Thyroid gland (tissue), 4 donors: ENCODE measurements at regions not wholly inside any gene's neighbourhood (a gene's known extent, or its start where the extent isn't known, plus 50 kb on each side); places are given as distances from the start of the nearest gene placed in this dataset.

Source experiments
- DNase-seq, 2 donors: peaks; one replicate each; pipeline ENCODE4 v3.0.0-alpha.2; 2019
- H3K27ac ChIP-seq, 3 donors: fragments of 200-600 bp; sonication (generic); 1 replicate in 2 of 3; 2 replicates in 1 of 3; pipeline ENCODE4 v1.5.1; 2016 to 2019; ENCODE audit warnings: mild to moderate bottlenecking in 1 of 3, moderate library complexity in 1 of 3
- H3K27me3 ChIP-seq: fragments of 200-600 bp; sonication (generic); one replicate; pipeline ENCODE4 v1.5.1; 2019
- H3K36me3 ChIP-seq, 2 donors: fragments of 200-600 bp; sonication (generic); one replicate each; pipeline ENCODE4 v1.5.1; 2016 to 2019
- H3K4me1 ChIP-seq, 2 donors: fragments of 200-600 bp; sonication (generic); one replicate each; pipeline ENCODE4 v1.5.1; 2017 to 2019
- H3K4me3 ChIP-seq, 3 donors: fragments of 200-600 bp; sonication (generic); replicated peaks in 1 of 3; 1 replicate in 2 of 3; 2 replicates in 1 of 3; pipeline ENCODE4 v1.5.1; 2016; ENCODE audit warnings: mild to moderate bottlenecking in 1 of 3
- H3K9me3 ChIP-seq: fragments of 200-600 bp; sonication (generic); one replicate; pipeline ENCODE4 v1.5.1; 2017
- CTCF ChIP-seq, 6 experiments: fragments of 200-600 bp in 3 of 6; fragments of 450-650 bp in 3 of 6; sonication (generic) in 3 of 6; IDR thresholded peaks; one replicate each; pipeline ENCODE4 v1.5.1; 2016 to 2019; ENCODE audit warnings: antibody characterized with exemption in 6 of 6, mild to moderate bottlenecking in 2 of 6, inconsistent platforms in 1 of 6, moderate library complexity in 1 of 6
- POLR2A ChIP-seq, 2 donors: fragments of 450-650 bp; IDR thresholded peaks; one replicate each; pipeline ENCODE4 v1.6.1; 2017; ENCODE audit warnings: antibody characterized with exemption in 2 of 2, mild to moderate bottlenecking in 2 of 2, moderate library complexity in 1 of 2
- WGBS, 2 donors: methylation state at CpG; one replicate each; pipeline ENCODE4 v1.1.5; 2017; 5-methylcytosine and 5-hydroxymethylcytosine counted together
- intact Hi-C: fragments of 100-400 bp; cut with DNase I; formaldehyde crosslinking; loops from one replicate; pipeline ENCODE4 v1.15.1; 2023

- no peak for DNase-seq
- 85 to 86% methylated on average over 3 of the region's 3 CpGs for WGBS, 2 donors
- intact Hi-C loops = no loop called here
Observed at GRCh38 chr6:145018027-145018426, 717.3 kb downstream of the EPM2A start.

GRCh38 chr6:145020114-145020513 is 715.2 kb downstream of the EPM2A start:
- Histone ChIP-seq H3K27ac (no peak overlapping the region), H3K36me3 (no peaks in the 10 kb centered on the region), H3K4me1 (no peaks in the 10 kb centered on the region), H3K27me3 (no peaks in the 10 kb centered on the region), H3K4me3 (no peak overlapping the region), H3K9me3 (no peaks in the 10 kb centered on the region)
- TF ChIP-seq POLR2A (IDR thresholded peaks at IDR 0.05) (no peak), CTCF (IDR thresholded peaks at IDR 0.05) (no peak)
- intact Hi-C loops = no loop called here
- no peak for DNase-seq
- WGBS, 2 donors = 81 to 86% methylated on average over 2 of the region's 2 CpGs

More at GRCh38 chr6:145018027-145018426, 717.3 kb downstream of the EPM2A start:
- TF ChIP-seq CTCF (IDR thresholded peaks at IDR 0.05) (no peak), POLR2A (IDR thresholded peaks at IDR 0.05) (no peak)
- no peaks in the 10 kb centered on the region for H3K36me3 ChIP-seq
- H3K9me3 ChIP-seq = no peaks in the 10 kb centered on the region
- H3K4me3 ChIP-seq = no peak overlapping the region
- no peaks in the 10 kb centered on the region for H3K27me3 ChIP-seq
- no peaks in the 10 kb centered on the region for H3K4me1 ChIP-seq
- H3K27ac ChIP-seq = no peak overlapping the region

- Histone ChIP-seq H3K4me3 (no peak overlapping the region), H3K27me3 (no peaks in the 10 kb centered on the region), H3K9me3 (no peaks in the 10 kb centered on the region), H3K36me3 (no peaks in the 10 kb centered on the region), H3K4me1 (no peaks in the 10 kb centered on the region), H3K27ac (no peak overlapping the region)
- no peak for TF ChIP-seq POLR2A (IDR thresholded peaks at IDR 0.05)
- intact Hi-C loops = no loop called here
- WGBS, 2 donors = 73 to 84% methylated on average over 1 of the region's 1 CpG
- no peak for DNase-seq
Observed at GRCh38 chr6:145020543-145020942, 714.8 kb downstream of the EPM2A start.

- Histone ChIP-seq H3K27ac (no peak overlapping the region), H3K36me3 (no peaks in the 10 kb centered on the region), H3K4me1 (no peaks in the 10 kb centered on the region), H3K4me3 (no peak overlapping the region), H3K27me3 (no peaks in the 10 kb centered on the region), H3K9me3 (no peaks in the 10 kb centered on the region)
- DNase-seq = no peak
- TF ChIP-seq CTCF (IDR thresholded peaks at IDR 0.05) (no peak), POLR2A (IDR thresholded peaks at IDR 0.05) (no peak)
- WGBS, 2 donors = 84 to 87% methylated on average over 3 of the region's 3 CpGs
- intact Hi-C loops = no loop called here
Observed at GRCh38 chr6:145022199-145022796, 713.0 kb downstream of the EPM2A start.

- intact Hi-C loops = no loop called here
- Histone ChIP-seq H3K4me1 (no peaks in the 10 kb centered on the region), H3K4me3 (no peak overlapping the region), H3K27me3 (no peaks in the 10 kb centered on the region), H3K27ac (no peak overlapping the region), H3K9me3 (no peaks in the 10 kb centered on the region), H3K36me3 (no peaks in the 10 kb centered on the region)
- TF ChIP-seq POLR2A (IDR thresholded peaks at IDR 0.05) (no peak), CTCF (IDR thresholded peaks at IDR 0.05) (no peak)
- 90 to 91% methylated on average over 3 of the region's 3 CpGs for WGBS, 2 donors
- DNase-seq = no peak
Observed at GRCh38 chr6:145023116-145023726, 712.1 kb downstream of the EPM2A start.
